Gastrocnemius medialis (tissue), 4 donors: ENCODE measurements at regions not wholly inside any gene's neighbourhood (a gene's known extent, or its start where the extent isn't known, plus 50 kb on each side); places are given as distances from the start of the nearest gene placed in this dataset.
A peak's percentile ranks its signal among the peaks of the same experiment; 100 is the strongest.

Experiments
- ATAC-seq, 2 donors: fragments of 150-250 bp; one replicate each; pipeline ENCODE4 v1.9.1; 2016
- DNase-seq, 2 donors: peaks; one replicate each; pipeline ENCODE4 v3.0.0-alpha.2; 2019
- H3K27ac ChIP-seq, 4 donors: fragments of 200-600 bp; sonication (generic); 1 replicate in 1 of 4; 2 replicates in 3 of 4; pipeline ENCODE4 v1.5.1; 2016 to 2018; ENCODE audit warnings: mild to moderate bottlenecking in 2 of 4, moderate library complexity in 1 of 4
- H3K27me3 ChIP-seq, 3 donors: fragments of 200-600 bp; sonication (generic) in 2 of 3; 1 replicate in 1 of 3; 2 replicates in 2 of 3; pipeline versions ENCODE4 v1.5.1 to v1.6.0; 2016 to 2019; ENCODE audit warnings: mild to moderate bottlenecking in 1 of 3, moderate library complexity in 1 of 3
- H3K36me3 ChIP-seq, 2 donors: fragments of 200-600 bp; sonication (generic) in 1 of 2; one replicate each; pipeline ENCODE4 v1.5.1; 2017 to 2018
- H3K4me1 ChIP-seq, 2 donors: fragments of 200-600 bp; sonication (generic) in 1 of 2; one replicate each; pipeline ENCODE4 v1.5.1; 2016 to 2017; ENCODE audit warnings: mild to moderate bottlenecking in 2 of 2
- H3K4me3 ChIP-seq, 4 donors: fragments of 200-600 bp; sonication (generic) in 3 of 4; 1 replicate in 1 of 4; 2 replicates in 3 of 4; pipeline ENCODE4 v1.5.1; 2016 to 2019; ENCODE audit warnings: mild to moderate bottlenecking in 2 of 4
- H3K9me3 ChIP-seq, 3 donors: fragments of 200-600 bp; sonication (generic) in 2 of 3; 1 replicate in 1 of 3; 2 replicates in 2 of 3; pipeline ENCODE4 v1.5.1; 2016 to 2019
- POLR2A ChIP-seq, 2 donors: fragments of 450-650 bp; IDR thresholded peaks; one replicate each; pipeline ENCODE4 v1.6.1; 2017; ENCODE audit warnings: antibody characterized with exemption in 2 of 2, mild to moderate bottlenecking in 2 of 2, moderate library complexity in 2 of 2
- in situ Hi-C, 4 donors: fragments of 200-750 bp; cut with MboI; loops; one replicate each; pipeline versions ENCODE4 v1.15.0 to v1.8.0; 2017; ENCODE audit warnings: low sequenced_read_pairs in 4 of 4
- intact Hi-C: fragments of 100-400 bp; cut with DNase I; formaldehyde crosslinking; loops from one replicate; pipeline ENCODE4 v1.15.1; 2023; ENCODE audit warnings: low total_unique reads
- TF ChIP-seq, protein P1 (sequence below), 5 experiments: fragments of 450-650 bp in 3 of 5; fragments of 200-600 bp in 2 of 5; sonication (generic) in 2 of 5; IDR thresholded peaks in 4 of 5; conservative IDR thresholded peaks in 1 of 5; 1 replicate in 4 of 5; 2 replicates in 1 of 5; pipeline ENCODE4 v1.5.1; 2016 to 2019; ENCODE audit warnings: antibody characterized with exemption in 5 of 5, mild to moderate bottlenecking in 3 of 5, moderate library complexity in 3 of 5

GRCh38 chr22:22955866-22956535 is 68.4 kb downstream of the IGLL5 start:
- H3K9me3 ChIP-seq: no peaks in the 10 kb centered on the region
- in situ Hi-C loops: loop anchor here in 2 of 4 donors (10.0 to 25.0 kb wide), 3 partner anchors 331 to 494 kb away; no protein-coding TSS in a partner anchor
- H3K4me1 ChIP-seq: no peaks in the 10 kb centered on the region
- DNase-seq (peak; percentile 23 to 28), ATAC-seq (peak; percentile 81 to 82)
- no peak overlapping the region for H3K4me3 ChIP-seq
- TF ChIP-seq, protein P1, sequence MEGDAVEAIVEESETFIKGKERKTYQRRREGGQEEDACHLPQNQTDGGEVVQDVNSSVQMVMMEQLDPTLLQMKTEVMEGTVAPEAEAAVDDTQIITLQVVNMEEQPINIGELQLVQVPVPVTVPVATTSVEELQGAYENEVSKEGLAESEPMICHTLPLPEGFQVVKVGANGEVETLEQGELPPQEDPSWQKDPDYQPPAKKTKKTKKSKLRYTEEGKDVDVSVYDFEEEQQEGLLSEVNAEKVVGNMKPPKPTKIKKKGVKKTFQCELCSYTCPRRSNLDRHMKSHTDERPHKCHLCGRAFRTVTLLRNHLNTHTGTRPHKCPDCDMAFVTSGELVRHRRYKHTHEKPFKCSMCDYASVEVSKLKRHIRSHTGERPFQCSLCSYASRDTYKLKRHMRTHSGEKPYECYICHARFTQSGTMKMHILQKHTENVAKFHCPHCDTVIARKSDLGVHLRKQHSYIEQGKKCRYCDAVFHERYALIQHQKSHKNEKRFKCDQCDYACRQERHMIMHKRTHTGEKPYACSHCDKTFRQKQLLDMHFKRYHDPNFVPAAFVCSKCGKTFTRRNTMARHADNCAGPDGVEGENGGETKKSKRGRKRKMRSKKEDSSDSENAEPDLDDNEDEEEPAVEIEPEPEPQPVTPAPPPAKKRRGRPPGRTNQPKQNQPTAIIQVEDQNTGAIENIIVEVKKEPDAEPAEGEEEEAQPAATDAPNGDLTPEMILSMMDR (IDR thresholded peaks at IDR 0.05 in 4 of 5, conservative IDR thresholded peaks at IDR 0.05 in 1 of 5): peak; percentile 34 to 78 (median 65)
- no peak for TF ChIP-seq POLR2A (IDR thresholded peaks at IDR 0.05)
- H3K27me3 ChIP-seq: peaks cover 6 to 20% (median 9%) of the 10 kb centered on the region in 3 donors
- H3K27ac ChIP-seq: no peak overlapping the region
- no peaks in the 10 kb centered on the region for H3K36me3 ChIP-seq
- intact Hi-C loops: loop anchor here (2.0 to 10.0 kb wide), 4 partner anchors 107 to 751 kb away; no protein-coding TSS in a partner anchor

- no peaks in the 10 kb centered on the region for H3K36me3 ChIP-seq
- H3K27me3 ChIP-seq: peaks cover 6 to 17% (median 9%) of the 10 kb centered on the region in 3 donors
- no peak for TF ChIP-seq POLR2A (IDR thresholded peaks at IDR 0.05)
- TF ChIP-seq, protein P1 (IDR thresholded peaks at IDR 0.05 in 4 of 5, conservative IDR thresholded peaks at IDR 0.05 in 1 of 5): no peak
- ATAC-seq (no peak), DNase-seq (no peak)
- in situ Hi-C loops (loop anchor here in 2 of 4 donors (10.0 to 25.0 kb wide), 3 partner anchors 330 to 495 kb away; no protein-coding TSS in a partner anchor), intact Hi-C loops (loop anchor here (2.0 to 10.0 kb wide), 4 partner anchors 108 to 752 kb away; no protein-coding TSS in a partner anchor)
- H3K4me1 ChIP-seq: no peaks in the 10 kb centered on the region
- H3K4me3 ChIP-seq: no peak overlapping the region
- H3K9me3 ChIP-seq: no peaks in the 10 kb centered on the region
- H3K27ac ChIP-seq: no peak overlapping the region
Observed at GRCh38 chr22:22957090-22957489, 69.5 kb downstream of the IGLL5 start.

- no peak overlapping the region for H3K27ac ChIP-seq
- no peak for ATAC-seq
Observed at GRCh38 chr22:22958621-22959020, 71.0 kb downstream of the IGLL5 start.

DNA sequence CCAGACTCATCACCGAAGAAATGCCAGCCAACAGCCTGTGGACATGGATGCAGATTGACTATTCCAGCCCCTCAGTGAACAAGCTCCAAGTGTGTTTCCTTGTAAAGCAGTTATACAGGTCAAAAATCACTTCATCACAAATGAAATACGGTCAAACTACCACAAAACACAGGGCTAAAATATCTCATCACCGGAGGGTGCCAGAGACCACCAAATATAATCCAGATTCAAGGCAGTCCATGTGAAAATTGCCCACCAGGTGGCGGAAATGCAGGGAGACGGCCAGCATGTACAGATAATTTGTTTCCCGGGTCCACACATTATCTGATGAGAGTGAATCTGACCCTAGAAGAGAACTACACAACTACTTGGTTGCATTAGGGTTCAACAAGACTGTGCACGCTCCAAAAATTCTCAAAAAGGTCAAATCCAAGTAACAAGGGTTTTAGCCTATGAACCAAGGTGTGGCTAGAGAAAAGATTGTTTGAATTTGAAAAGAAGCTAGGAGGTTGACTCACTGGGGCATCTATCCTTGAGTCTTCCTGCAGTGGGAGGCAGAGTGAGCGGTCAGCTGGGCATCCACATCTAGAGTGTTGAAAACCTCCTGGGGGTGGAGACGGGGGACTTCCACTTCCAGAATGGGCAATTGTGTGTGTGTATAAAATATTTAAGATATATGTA is 71.7 kb downstream of the IGLL5 start:
- peak in 1 of 2 donors; percentile 33 for DNase-seq
- Histone ChIP-seq H3K4me3 (no peak overlapping the region), H3K9me3 (no peaks in the 10 kb centered on the region), H3K36me3 (no peaks in the 10 kb centered on the region), H3K4me1 (no peaks in the 10 kb centered on the region), H3K27ac (peak overlapping the region in 3 of 4 donors; percentile 18 to 56 (median 50)), H3K27me3 (peaks cover 2 to 5% (median 3%) of the 10 kb centered on the region in 3 donors)
- ATAC-seq: no peak
- in situ Hi-C loops: loop anchor here in 2 of 4 donors (10.0 to 25.0 kb wide), 3 partner anchors 328 to 497 kb away; no protein-coding TSS in a partner anchor
- no peak for TF ChIP-seq POLR2A (IDR thresholded peaks at IDR 0.05)
- TF ChIP-seq, protein P1 (IDR thresholded peaks at IDR 0.05 in 4 of 5, conservative IDR thresholded peaks at IDR 0.05 in 1 of 5): peak; percentile 70 to 88 (median 71)
- intact Hi-C loops: loop anchor here (1.0 to 10.0 kb wide), 4 partner anchors 169 to 754 kb away; no protein-coding TSS in a partner anchor

More at GRCh38 chr22:22958621-22959020, 71.0 kb downstream of the IGLL5 start:
- in situ Hi-C loops (loop anchor here in 2 of 4 donors (10.0 to 25.0 kb wide), 3 partner anchors 329 to 496 kb away; no protein-coding TSS in a partner anchor), intact Hi-C loops (loop anchor here (1.0 to 10.0 kb wide), 4 partner anchors 170 to 754 kb away; no protein-coding TSS in a partner anchor)
- no peaks in the 10 kb centered on the region for H3K36me3 ChIP-seq
- no peak for DNase-seq
- no peak overlapping the region for H3K4me3 ChIP-seq
- H3K27me3 ChIP-seq: peaks cover 5 to 6% (median 5%) of the 10 kb centered on the region in 3 donors
- TF ChIP-seq, protein P1 (IDR thresholded peaks at IDR 0.05 in 4 of 5, conservative IDR thresholded peaks at IDR 0.05 in 1 of 5): no peak
- TF ChIP-seq POLR2A (IDR thresholded peaks at IDR 0.05): no peak
- no peaks in the 10 kb centered on the region for H3K9me3 ChIP-seq
- H3K4me1 ChIP-seq: no peaks in the 10 kb centered on the region
